Hepatocyte (in vitro differentiated cells): ENCODE measurements at regions not wholly inside any gene's neighbourhood (a gene's known extent, or its start where the extent isn't known, plus 50 kb on each side); places are given as distances from the start of the nearest gene placed in this dataset.

ENCODE experiments used
- DNase-seq: peaks from one replicate; pipeline ENCODE4 v3.0.0-alpha.2; 2016; ENCODE audit warnings: low spot score
- H2AFZ ChIP-seq: fragments of 200-600 bp; sonication (generic); 2 replicates; pipeline ENCODE4 v1.6.0; 2016; ENCODE audit warnings: antibody characterized with exemption, mild to moderate bottlenecking
- H3K27ac ChIP-seq: fragments of 200-600 bp; sonication (generic); 2 replicates; pipeline ENCODE4 v1.5.1; 2016; ENCODE audit warnings: mild to moderate bottlenecking
- H3K27me3 ChIP-seq: fragments of 200-600 bp; sonication (generic); 2 replicates; pipeline ENCODE4 v1.6.1; 2016
- H3K36me3 ChIP-seq: fragments of 200-600 bp; sonication (generic); replicated peaks from 2 replicates; pipeline ENCODE4 v1.5.1; 2016; ENCODE audit warnings: low read depth; ENCODE audit not compliant: insufficient read depth
- H3K4me1 ChIP-seq: fragments of 200-600 bp; sonication (generic); 2 replicates; pipeline ENCODE4 v1.5.1; 2016; ENCODE audit warnings: mild to moderate bottlenecking, moderate library complexity; ENCODE audit not compliant: insufficient read depth
- H3K4me2 ChIP-seq: fragments of 200-600 bp; sonication (generic); 2 replicates; pipeline ENCODE4 v1.6.0; 2016
- H3K4me3 ChIP-seq: fragments of 200-600 bp; sonication (generic); 2 replicates; pipeline ENCODE4 v1.5.1; 2016; ENCODE audit warnings: mild to moderate bottlenecking
- H3K79me2 ChIP-seq: fragments of 200-600 bp; sonication (generic); 2 replicates; pipeline ENCODE4 v1.6.0; 2017; ENCODE audit warnings: mild to moderate bottlenecking
- H3K9me2 ChIP-seq: fragments of 200-600 bp; sonication (generic); replicated peaks from 2 replicates; pipeline ENCODE4 v1.6.0; 2017; ENCODE audit warnings: mild to moderate bottlenecking; ENCODE audit not compliant: insufficient read depth
- H3K9me3 ChIP-seq: fragments of 200-600 bp; sonication (generic); 2 replicates; pipeline ENCODE4 v1.5.1; 2016; ENCODE audit warnings: low read depth, mild to moderate bottlenecking
- H4K20me1 ChIP-seq: fragments of 200-600 bp; sonication (generic); 2 replicates; pipeline ENCODE4 v1.6.0; 2016; ENCODE audit warnings: mild to moderate bottlenecking; ENCODE audit not compliant: insufficient read depth, poor library complexity, severe bottlenecking
- CTCF ChIP-seq: fragments of 200-600 bp; sonication (generic); IDR thresholded peaks from 2 replicates; pipeline ENCODE4 v1.5.1; 2016; ENCODE audit warnings: antibody characterized with exemption, mild to moderate bottlenecking; ENCODE audit not compliant: poor library complexity
- EZH2 ChIP-seq: fragments of 200-600 bp; sonication (generic); IDR thresholded peaks from 2 replicates; pipeline ENCODE4 v1.6.1; 2016; ENCODE audit warnings: antibody characterized with exemption, mild to moderate bottlenecking, borderline replicate concordance
- EZH2phosphoT487 ChIP-seq: fragments of 200-600 bp; sonication (generic); IDR thresholded peaks from one replicate; pipeline ENCODE4 v1.6.1; 2018; ENCODE audit warnings: antibody characterized with exemption, mild to moderate bottlenecking, low read depth, moderate library complexity; ENCODE audit not compliant: unreplicated experiment, severe bottlenecking
- whole genome bisulfite sequencing: methylation state at CpG from one replicate; pipeline ENCODE4 v1.1.6; 2016; ENCODE audit warnings: low lambda C conversion rate; ENCODE audit errors: missing lambda C conversion rate; 5-methylcytosine and 5-hydroxymethylcytosine counted together

DNA sequence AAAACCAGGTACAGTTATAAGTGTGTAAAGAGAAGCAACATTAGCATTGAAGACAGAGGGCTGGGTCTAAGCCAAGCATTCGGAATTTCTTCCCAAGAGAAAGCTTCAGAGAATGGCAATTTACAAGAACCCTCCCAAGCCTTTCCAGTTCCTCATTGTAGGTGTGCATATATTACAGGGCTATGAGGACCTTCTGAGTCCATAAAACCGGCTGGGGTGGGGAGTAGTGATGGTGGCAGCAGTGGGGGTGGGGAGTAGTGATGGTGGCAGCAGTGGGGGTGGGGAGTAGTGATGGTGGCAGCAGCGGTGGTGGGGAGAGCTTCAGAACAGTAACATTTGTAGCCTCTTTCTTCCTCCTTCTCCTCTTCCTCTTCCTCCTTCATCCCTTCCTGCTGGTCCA is 368.7 kb upstream of the UMPS start:
- TF ChIP-seq EZH2 (no peak), EZH2phosphoT487 (no peak), CTCF (no peak)
- no peaks in the 10 kb centered on the region for H3K36me3 ChIP-seq
- H3K9me3 ChIP-seq: no peaks in the 10 kb centered on the region
- H3K9me2 ChIP-seq: no peaks in the 10 kb centered on the region
- no peaks in the 10 kb centered on the region for H3K79me2 ChIP-seq
- no peaks in the 10 kb centered on the region for H3K27me3 ChIP-seq
- peaks cover 32% of the 10 kb centered on the region for H3K4me1 ChIP-seq
- no peak overlapping the region for H3K27ac ChIP-seq
- DNase-seq: no peak
- no peak overlapping the region for H3K4me3 ChIP-seq
- WGBS: 87% methylated on average over 2 of the region's 3 CpGs
- no peak overlapping the region for H2AFZ ChIP-seq
- H4K20me1 ChIP-seq: no peaks in the 10 kb centered on the region
- H3K4me2 ChIP-seq: no peak overlapping the region

- H3K27ac ChIP-seq: peak overlapping the region; percentile 83
- no peak overlapping the region for H3K4me2 ChIP-seq
- H3K79me2 ChIP-seq: no peaks in the 10 kb centered on the region
- no peaks in the 10 kb centered on the region for H3K27me3 ChIP-seq
- WGBS: 89% methylated on average over 2 of the region's 2 CpGs
- H4K20me1 ChIP-seq: no peaks in the 10 kb centered on the region
- no peaks in the 10 kb centered on the region for H3K9me3 ChIP-seq
- H3K36me3 ChIP-seq: no peaks in the 10 kb centered on the region
- no peak overlapping the region for H3K4me3 ChIP-seq
- TF ChIP-seq EZH2phosphoT487 (no peak), CTCF (no peak), EZH2 (no peak)
- no peaks in the 10 kb centered on the region for H3K9me2 ChIP-seq
- no peak overlapping the region for H2AFZ ChIP-seq
- H3K4me1 ChIP-seq: peaks cover 32% of the 10 kb centered on the region
- DNase-seq: no peak
These were observed 367.8 kb upstream of the UMPS start for GRCh38 chr3:124362455-124362854.

GRCh38 chr3:124363476-124363875 is 366.8 kb upstream of the UMPS start:
- Histone ChIP-seq H3K36me3 (no peaks in the 10 kb centered on the region), H3K4me3 (no peak overlapping the region), H3K4me1 (peaks cover 32% of the 10 kb centered on the region), H3K4me2 (no peak overlapping the region), H4K20me1 (no peaks in the 10 kb centered on the region), H3K9me3 (no peaks in the 10 kb centered on the region), H3K27ac (peak overlapping the region; percentile 83), H2AFZ (no peak overlapping the region), H3K79me2 (no peaks in the 10 kb centered on the region), H3K9me2 (no peaks in the 10 kb centered on the region), H3K27me3 (no peaks in the 10 kb centered on the region)
- TF ChIP-seq EZH2phosphoT487: no peak
- TF ChIP-seq EZH2: no peak
- no peak for TF ChIP-seq CTCF
- DNase-seq: peak; percentile 60
